MCF 10A (cell line): ENCODE measurements at regions not wholly inside any gene's neighbourhood (a gene's known extent, or its start where the extent isn't known, plus 50 kb on each side); places are given as distances from the start of the nearest gene placed in this dataset.

Experiments
- BruUV-seq: library from RNA; stranded (reverse); fragments of 400-500 nt; replicated peaks from 2 replicates; lab custom pipeline; 2021; lab: Mats Ljungman, UMichigan
- CTCF ChIA-PET: fragments of 300-600 bp; sonication (Branson Sonifier 250); formaldehyde crosslinking; extraction: SDS; loops from one replicate; lab custom pipeline; 2021; ENCODE audit warnings: antibody characterized with exemption, inconsistent platforms; lab: Yijun Ruan, JAX
- POLR2A ChIA-PET: fragments of 300-600, 350-650 bp; sonication (Branson Sonifier 250); formaldehyde crosslinking; extraction: SDS; loops from one replicate; lab custom pipeline; 2020; ENCODE audit warnings: antibody characterized with exemption, inconsistent platforms; lab: Yijun Ruan, JAX
- DNase-seq: peaks from one replicate; pipeline ENCODE4 v3.0.0-alpha.2; 2018; ENCODE audit not compliant: unreplicated experiment
- H3K27ac Mint-ChIP-seq: one replicate; pipeline ENCODE4 v1.8.0; 2022; ENCODE audit warnings: mild to moderate bottlenecking, low read depth, mixed read lengths; ENCODE audit not compliant: unreplicated experiment
- H3K27me3 Mint-ChIP-seq: one replicate; pipeline ENCODE4 v1.8.0; 2022; ENCODE audit warnings: mixed read lengths; ENCODE audit not compliant: insufficient read depth, unreplicated experiment
- H3K36me3 Mint-ChIP-seq: one replicate; pipeline ENCODE4 v1.8.0; 2022; ENCODE audit warnings: mild to moderate bottlenecking, moderate library complexity, mixed read lengths; ENCODE audit not compliant: insufficient read depth, unreplicated experiment
- H3K4me1 Mint-ChIP-seq: one replicate; pipeline ENCODE4 v1.8.0; 2022; ENCODE audit warnings: mixed read lengths; ENCODE audit not compliant: insufficient read depth, unreplicated experiment
- H3K4me3 Mint-ChIP-seq: one replicate; pipeline ENCODE4 v1.8.0; 2022; ENCODE audit warnings: mild to moderate bottlenecking, moderate library complexity, mixed read lengths; ENCODE audit not compliant: unreplicated experiment
- H3K9me3 Mint-ChIP-seq: one replicate; pipeline ENCODE4 v1.8.0; 2022; ENCODE audit warnings: mixed read lengths; ENCODE audit not compliant: unreplicated experiment
- CTCF ChIP-seq: fragments of 200-600 bp; IDR thresholded peaks from one replicate; pipeline ENCODE4 v1.8.0; 2022; ENCODE audit warnings: antibody characterized with exemption, mild to moderate bottlenecking; ENCODE audit not compliant: unreplicated experiment
- intact Hi-C: fragments of 100-400 bp; cut with micrococcal nuclease; formaldehyde crosslinking; loops from 2 replicates; pipeline ENCODE4 v1.14.1; 2022

- Mint-ChIP-seq H3K9me3 (no peaks in the 10 kb centered on the region), H3K36me3 (no peaks in the 10 kb centered on the region), H3K4me3 (no peak overlapping the region), H3K27ac (no peak overlapping the region), H3K27me3 (no peaks in the 10 kb centered on the region), H3K4me1 (peaks cover 5% of the 10 kb centered on the region)
- ChIA-PET CTCF (interaction anchor here (0.6 kb wide), 2 partner anchors 78 to 90 kb away, joined by 3 read pairs; no protein-coding TSS in a partner anchor), POLR2A (no interaction called here)
- no TSS peak for BruUV-seq
- TF ChIP-seq CTCF = no peak
- intact Hi-C loops = no loop called here
- no peak for DNase-seq
These were observed 247.4 kb upstream of the GIMD1 start for GRCh38 chr4:106615961-106616360.

GRCh38 chr4:106615410-106615945, 246.9 kb upstream of the GIMD1 start:
- Mint-ChIP-seq H3K9me3 (no peaks in the 10 kb centered on the region), H3K27ac (no peak overlapping the region)
- POLR2A ChIA-PET = no interaction called here

GRCh38 chr4:106614441-106614840, 245.9 kb upstream of the GIMD1 start:
- TF ChIP-seq CTCF = no peak
- peaks cover 5% of the 10 kb centered on the region for H3K4me1 Mint-ChIP-seq
- intact Hi-C loops = no loop called here
- H3K27ac Mint-ChIP-seq = no peak overlapping the region
- no peaks in the 10 kb centered on the region for H3K9me3 Mint-ChIP-seq
- ChIA-PET POLR2A (no interaction called here), CTCF (interaction anchor here (1.0 kb wide), 1 partner anchor 284 kb away, joined by 3 read pairs; no protein-coding TSS in a partner anchor)
- BruUV-seq = no TSS peak
- no peaks in the 10 kb centered on the region for H3K36me3 Mint-ChIP-seq
- no peaks in the 10 kb centered on the region for H3K27me3 Mint-ChIP-seq
- no peak overlapping the region for H3K4me3 Mint-ChIP-seq
- DNase-seq = no peak

More at GRCh38 chr4:106615410-106615945, 246.9 kb upstream of the GIMD1 start:
- H3K36me3 Mint-ChIP-seq = no peaks in the 10 kb centered on the region
- no peak for TF ChIP-seq CTCF
- DNase-seq = no peak
- H3K4me3 Mint-ChIP-seq = no peak overlapping the region
- CTCF ChIA-PET = interaction anchor here (0.6 to 1.0 kb wide), 2 partner anchors 91 to 283 kb away, joined by 3 read pairs; no protein-coding TSS in a partner anchor
- intact Hi-C loops = no loop called here
- no TSS peak for BruUV-seq
- H3K4me1 Mint-ChIP-seq = peaks cover 5% of the 10 kb centered on the region
- H3K27me3 Mint-ChIP-seq = no peaks in the 10 kb centered on the region

GRCh38 chr4:106609917-106610316, 241.3 kb upstream of the GIMD1 start:
- Mint-ChIP-seq H3K4me1 (peaks cover 5% of the 10 kb centered on the region), H3K27ac (no peak overlapping the region), H3K4me3 (no peak overlapping the region), H3K36me3 (no peaks in the 10 kb centered on the region), H3K27me3 (no peaks in the 10 kb centered on the region), H3K9me3 (no peaks in the 10 kb centered on the region)
- DNase-seq = no peak
- ChIA-PET POLR2A (no interaction called here), CTCF (no interaction called here)
- BruUV-seq = no TSS peak
- no peak for TF ChIP-seq CTCF
- intact Hi-C loops = no loop called here
